Coronary artery (tissue), 2 donors: ENCODE measurements at regions not wholly inside any gene's neighbourhood (a gene's known extent, or its start where the extent isn't known, plus 50 kb on each side); places are given as distances from the start of the nearest gene placed in this dataset.

Experiments
- DNase-seq: peaks from one replicate; pipeline ENCODE4 v3.0.0-alpha.2; 2017; ENCODE audit warnings: low spot score
- H3K27ac ChIP-seq, 2 donors: fragments of 200-600 bp; sonication (generic); one replicate each; pipeline ENCODE4 v1.5.1; 2016 to 2019
- H3K4me3 ChIP-seq: fragments of 200-600 bp; sonication (generic); 2 replicates; pipeline ENCODE4 v1.5.1; 2016; ENCODE audit warnings: mild to moderate bottlenecking, moderate library complexity
- CTCF ChIP-seq: fragments of 200-600 bp; sonication (generic); IDR thresholded peaks from one replicate; pipeline ENCODE4 v1.5.1; 2019; ENCODE audit warnings: antibody characterized with exemption

- DNase-seq: no peak
- no peak for TF ChIP-seq CTCF
- no peak overlapping the region for H3K27ac ChIP-seq
- H3K4me3 ChIP-seq: no peak overlapping the region
Observed at GRCh38 chr4:52231526-52231925, 180.4 kb downstream of the SPATA18 start.

GRCh38 chr4:52234561-52235440, 183.7 kb downstream of the SPATA18 start:
- H3K4me3 ChIP-seq: no peak overlapping the region
- no peak overlapping the region for H3K27ac ChIP-seq
- no peak for DNase-seq
- no peak for TF ChIP-seq CTCF

- no peak for DNase-seq
- H3K4me3 ChIP-seq: no peak overlapping the region
- H3K27ac ChIP-seq: no peak overlapping the region
- no peak for TF ChIP-seq CTCF
Observed at GRCh38 chr4:52235552-52236201, 184.6 kb downstream of the SPATA18 start.

GRCh38 chr4:52241916-52242315, 190.8 kb downstream of the SPATA18 start:
- Histone ChIP-seq H3K27ac (no peak overlapping the region), H3K4me3 (no peak overlapping the region)
- DNase-seq: no peak
- no peak for TF ChIP-seq CTCF

GRCh38 chr4:52243367-52243766, 192.3 kb downstream of the SPATA18 start:
- H3K4me3 ChIP-seq: no peak overlapping the region
- no peak for TF ChIP-seq CTCF

GRCh38 chr4:52244103-52244775, 193.1 kb downstream of the SPATA18 start:
- no peak for TF ChIP-seq CTCF
- DNase-seq: no peak
- no peak overlapping the region for H3K4me3 ChIP-seq
- H3K27ac ChIP-seq: peak overlapping the region in 1 of 2 donors; percentile 8

More at GRCh38 chr4:52243367-52243766, 192.3 kb downstream of the SPATA18 start:
- DNase-seq: no peak
- H3K27ac ChIP-seq: no peak overlapping the region
